ENCODE measurements at regions not wholly inside any gene's neighbourhood (a gene's known extent, or its start where the extent isn't known, plus 50 kb on each side); places are given as distances from the start of the nearest gene placed in this dataset.

GRCh38 chr10:57018452-57018851 is 657.4 kb upstream of the ZWINT start:
- TF ChIP-seq CTCF (IDR thresholded peaks at IDR 0.05; ENCODE audit: poor library complexity) (no peak), EZH2 (IDR thresholded peaks at IDR 0.05; ENCODE audit: borderline replicate concordance) (no peak)

Data from hepatocyte (in vitro differentiated cells).